Globus pallidus (tissue), 1 donor: ENCODE measurements at regions not wholly inside any gene's neighbourhood (a gene's known extent, or its start where the extent isn't known, plus 50 kb on each side); places are given as distances from the start of the nearest gene placed in this dataset.
"Not testable (repeated sequence)": the region's sequence is repeated elsewhere in the genome, so short reads cannot be mapped to it uniquely, and the experiment has no call there.

Experiments used
- DNase-seq: peaks from one replicate; pipeline ENCODE4 v3.0.0-alpha.2; 2015; ENCODE audit warnings: low spot score

GRCh38 chr12:111248236-111249017 lies 120.5 kb downstream of the PHETA1 start:
- no peak for DNase-seq

- no peak for DNase-seq
Measured at GRCh38 chr12:111247083-111247783, 121.7 kb downstream of the PHETA1 start.

GRCh38 chr12:111246477-111247011 lies 122.4 kb downstream of the PHETA1 start:
- no peak for DNase-seq

GRCh38 chr12:111245701-111246476 lies 123.0 kb downstream of the PHETA1 start:
- no peak for DNase-seq

- no peak for DNase-seq
Measured at GRCh38 chr12:111244673-111245072, 124.2 kb downstream of the PHETA1 start.

GRCh38 chr12:111242817-111243216 lies 126.1 kb downstream of the PHETA1 start:
- not testable (repeated sequence) for DNase-seq

GRCh38 chr12:111242184-111242583 lies 126.7 kb downstream of the PHETA1 start:
- DNase-seq, result no peak

GRCh38 chr12:111240374-111240773 lies 128.5 kb downstream of the PHETA1 start:
- no peak for DNase-seq

GRCh38 chr12:111239235-111239634 lies 129.7 kb downstream of the PHETA1 start:
- no peak for DNase-seq

GRCh38 chr12:111238075-111238734 lies 130.7 kb downstream of the PHETA1 start:
- no peak for DNase-seq

- not testable (repeated sequence) for DNase-seq
Measured at GRCh38 chr12:111234491-111234890, 134.4 kb downstream of the PHETA1 start.

GRCh38 chr12:111233786-111234185 lies 135.1 kb downstream of the PHETA1 start:
- no peak for DNase-seq

- no peak for DNase-seq
Measured at GRCh38 chr12:111230649-111231048, 138.2 kb downstream of the PHETA1 start.

- DNase-seq, result no peak
Measured at GRCh38 chr12:111228916-111229666, 139.8 kb downstream of the PHETA1 start.

- no peak for DNase-seq
Measured at GRCh38 chr12:111227476-111228420, 141.1 kb downstream of the PHETA1 start.

GRCh38 chr12:111226680-111227079 lies 142.2 kb downstream of the PHETA1 start:
- no peak for DNase-seq

- DNase-seq, result no peak
Measured at GRCh38 chr12:111225307-111225706, 143.6 kb downstream of the PHETA1 start.

GRCh38 chr12:111224186-111225066 lies 144.5 kb downstream of the PHETA1 start:
- no peak for DNase-seq

- DNase-seq, result no peak
Measured at GRCh38 chr12:111222523-111222922, 146.4 kb downstream of the PHETA1 start.
